DMS53 treated with DMSO at 0.1 percent for 48 hours (cell line): ENCODE measurements at regions not wholly inside any gene's neighbourhood (a gene's known extent, or its start where the extent isn't known, plus 50 kb on each side); places are given as distances from the start of the nearest gene placed in this dataset.
"Not testable (repeated sequence)": the region's sequence is repeated elsewhere in the genome, so short reads cannot be mapped to it uniquely, and the experiment has no call there.

ENCODE experiments used
- DNase-seq: peaks from one replicate; lab custom pipeline; 2025; ENCODE audit not compliant: unreplicated experiment; lab: John Stamatoyannopoulos, UW

DNA sequence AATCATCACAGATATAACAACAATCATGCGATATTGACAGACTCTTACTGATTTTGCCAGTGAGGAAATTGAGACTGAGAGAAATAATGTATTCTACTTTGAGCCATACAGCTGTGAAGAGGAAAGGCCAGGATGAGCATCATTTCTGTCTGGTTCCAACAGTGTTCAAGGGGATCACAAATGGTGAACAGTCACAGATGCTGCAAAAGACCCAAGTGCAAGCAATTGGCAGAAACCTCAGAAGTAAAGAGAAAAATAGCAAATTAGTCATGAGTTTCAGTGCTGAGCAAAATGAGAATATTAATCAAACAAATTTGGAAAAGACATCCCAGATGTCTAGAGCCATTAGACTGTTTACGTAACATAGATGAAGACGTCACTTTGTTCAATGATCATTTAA is 114.1 kb downstream of the RAB38 start:
- no peak for DNase-seq

DNA sequence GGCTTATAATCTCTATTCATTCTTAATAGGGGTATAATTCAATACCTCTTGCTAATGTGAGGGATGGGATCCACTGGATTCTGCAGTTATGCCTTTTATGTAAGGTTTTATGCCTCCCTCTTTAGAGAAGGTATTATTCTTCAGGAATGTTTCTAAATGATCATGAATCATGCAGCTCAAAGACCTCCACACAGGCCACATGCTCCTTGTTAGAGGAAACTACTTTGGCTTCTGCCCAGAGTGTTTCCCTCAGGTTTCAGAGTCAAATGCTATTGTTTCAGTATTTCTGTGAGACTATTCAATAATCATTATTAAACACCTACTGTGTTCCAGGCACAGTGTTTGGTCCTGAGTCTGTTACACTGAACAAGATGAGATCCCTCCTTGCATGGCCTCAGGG is 115.9 kb downstream of the RAB38 start:
- DNase-seq, result no peak

DNA sequence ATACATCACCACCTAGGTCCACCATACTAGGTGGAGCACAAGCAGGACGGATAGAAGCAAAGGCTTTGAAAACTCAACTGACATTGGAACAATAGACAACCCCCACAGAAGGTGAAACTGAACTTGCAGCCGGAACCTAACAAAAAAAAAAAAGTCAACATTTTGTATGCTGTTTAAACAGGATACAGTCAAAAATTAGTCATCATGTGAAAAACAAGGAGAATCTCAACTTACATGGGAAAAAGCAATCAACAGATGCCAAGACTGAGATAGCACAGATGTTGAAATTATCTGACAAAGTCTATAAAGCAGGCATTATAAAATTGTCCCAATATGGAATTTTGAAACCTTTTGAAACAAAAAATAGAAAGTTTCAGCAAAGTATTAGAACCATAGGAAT is 123.8 kb downstream of the RAB38 start:
- DNase-seq, result peak; percentile 88

DNA sequence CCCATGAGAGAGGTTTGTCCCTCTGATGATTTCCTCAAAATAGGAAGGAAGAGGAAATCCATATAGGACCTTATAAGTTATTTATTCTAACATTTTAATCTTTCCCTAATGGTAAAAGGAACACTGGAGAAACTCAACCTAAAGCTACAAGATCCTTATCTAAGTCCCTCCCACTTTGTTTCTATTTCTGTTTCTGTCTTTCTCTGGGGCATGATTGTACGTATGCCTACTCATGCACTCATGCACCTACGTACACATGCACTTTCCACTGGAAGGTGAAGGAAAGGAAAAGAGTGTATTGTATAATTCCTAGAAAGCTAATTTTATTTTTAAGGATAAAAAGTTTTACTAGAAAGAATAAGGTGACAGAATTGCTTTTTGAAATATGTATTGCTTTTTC is 125.0 kb downstream of the RAB38 start:
- DNase-seq, result peak; percentile 16

DNA sequence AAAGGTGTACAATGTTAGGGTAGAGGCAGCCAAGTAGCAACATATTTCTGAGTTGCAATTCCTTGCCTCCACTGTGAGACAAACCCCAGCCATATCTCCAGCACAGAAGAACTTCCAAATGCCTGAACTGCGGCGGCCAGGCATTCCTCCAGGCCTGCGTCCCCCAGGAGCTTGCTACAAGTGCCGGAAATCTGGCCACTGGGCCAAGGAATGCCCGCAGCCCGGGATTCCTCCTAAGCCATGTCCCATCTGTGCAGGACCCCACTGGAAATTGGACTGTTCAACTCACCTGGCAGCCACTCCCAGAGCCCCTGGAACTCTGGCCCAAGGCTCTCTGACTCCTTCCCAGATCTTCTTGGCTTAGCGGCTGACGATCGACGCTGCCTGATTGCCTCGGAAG is 130.0 kb downstream of the RAB38 start:
- not testable (repeated sequence) for DNase-seq

DNA sequence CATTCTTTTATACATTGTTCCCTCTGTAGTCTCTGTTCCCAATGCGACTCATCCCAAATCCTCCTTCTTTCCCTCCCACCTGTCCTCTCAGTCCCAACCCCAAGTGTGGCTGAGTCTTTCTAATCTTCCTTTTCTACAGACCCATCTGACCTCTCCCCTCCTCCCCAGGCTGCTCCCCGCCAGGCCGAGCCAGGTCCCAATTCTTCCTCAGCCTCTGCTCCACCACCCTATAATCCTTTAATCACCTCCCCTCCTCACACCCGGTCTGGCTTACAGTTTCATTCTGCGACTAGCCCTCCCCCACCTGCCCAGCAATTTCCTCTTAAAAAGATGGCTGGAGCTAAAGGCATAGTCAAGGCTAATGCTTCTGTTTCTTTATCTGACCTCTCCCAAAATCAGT is 130.6 kb downstream of the RAB38 start:
- DNase-seq, result not testable (repeated sequence)

DNA sequence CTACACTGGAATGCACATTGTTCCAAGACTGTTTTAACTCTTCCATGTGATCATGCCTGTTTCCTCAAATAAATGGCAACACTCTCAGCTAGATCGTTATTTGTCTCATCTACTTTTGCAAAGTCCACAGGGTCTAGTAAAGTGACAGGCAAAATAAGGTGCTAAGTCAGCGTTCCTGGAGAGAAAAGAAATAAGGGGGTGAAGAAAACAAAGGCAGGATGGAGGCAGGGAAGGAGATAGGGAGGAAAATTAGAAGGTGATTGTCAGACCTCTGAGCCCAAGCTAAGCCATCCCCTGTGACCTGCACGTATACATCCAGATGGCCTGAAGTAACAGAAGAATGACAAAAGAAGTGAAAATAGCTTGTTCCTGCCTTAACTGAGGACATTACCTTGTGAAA is 132.1 kb downstream of the RAB38 start:
- DNase-seq, result no peak

DNA sequence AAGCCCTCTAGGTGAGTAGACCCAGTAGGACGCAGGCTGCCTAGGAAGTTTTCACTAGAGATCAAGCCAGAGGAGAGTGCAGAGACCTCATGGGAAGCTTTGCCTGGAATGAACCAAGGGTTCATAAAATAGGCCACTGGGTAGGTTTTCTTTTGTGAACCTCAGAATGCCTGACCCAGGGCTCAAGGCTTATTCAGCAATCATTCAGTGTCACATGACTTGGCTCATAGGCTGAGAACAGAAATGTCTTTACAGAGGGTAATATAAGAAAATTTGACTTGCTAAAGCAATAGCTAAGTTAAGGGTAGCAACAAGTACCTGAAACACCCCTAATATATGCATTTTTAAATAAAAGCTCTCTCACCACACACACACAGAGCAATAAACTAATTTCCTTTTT is 132.6 kb downstream of the RAB38 start:
- DNase-seq, result no peak

DNA sequence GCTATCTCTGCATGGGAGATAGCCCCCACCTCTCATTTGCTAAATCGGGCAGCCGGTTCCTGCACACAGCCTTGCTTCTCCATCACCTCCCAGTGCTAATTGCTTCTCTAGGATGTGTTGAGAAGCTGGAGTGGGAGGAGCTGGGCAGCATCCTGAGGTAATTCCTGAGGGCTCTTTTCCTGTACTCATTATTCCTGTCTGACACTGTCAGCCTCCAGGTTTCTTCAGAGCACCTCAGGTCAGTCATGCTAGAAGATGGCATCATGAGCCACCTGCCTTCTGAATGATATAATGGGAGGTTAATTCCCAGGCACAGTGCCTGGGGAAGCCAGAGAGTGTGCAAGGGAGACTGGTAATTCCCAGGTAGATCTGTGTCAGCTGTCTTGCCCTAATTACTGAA is 133.0 kb downstream of the RAB38 start:
- DNase-seq, result no peak

DNA sequence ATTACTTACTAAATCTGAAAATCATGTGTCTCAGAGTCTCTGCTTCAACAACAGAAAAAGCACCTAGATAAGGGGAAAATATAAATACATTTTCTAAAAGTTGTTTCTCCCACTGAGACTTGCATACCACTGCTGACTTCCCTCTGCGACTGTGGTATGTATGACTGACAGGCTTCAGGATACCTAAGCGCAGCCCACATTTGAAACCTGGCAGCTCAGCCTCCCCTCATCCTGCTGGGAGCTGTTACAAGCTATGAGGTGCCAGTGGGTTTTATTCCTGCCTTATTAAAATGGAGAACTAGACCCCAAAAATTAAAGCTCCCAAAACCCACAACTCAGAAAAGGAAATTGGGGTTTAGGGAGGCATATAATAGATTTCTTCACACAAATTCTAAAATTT is 133.6 kb downstream of the RAB38 start:
- DNase-seq, result no peak

DNA sequence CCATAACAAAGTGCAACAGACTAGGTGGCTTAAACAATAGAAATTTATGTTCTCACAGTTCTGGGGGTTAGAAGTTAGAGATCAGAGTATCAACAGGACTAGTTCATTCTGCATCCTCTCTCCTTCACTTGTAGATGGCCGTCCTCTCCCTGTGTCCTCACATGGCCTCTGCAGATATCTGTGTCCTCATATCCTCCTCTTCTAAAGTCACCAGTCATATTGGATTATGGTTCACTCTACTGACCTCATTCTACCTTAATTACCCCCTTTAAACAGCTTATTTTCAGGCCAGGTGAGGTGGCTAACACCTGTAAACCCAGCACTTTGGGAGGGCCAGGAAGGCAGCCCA is 135.1 kb downstream of the RAB38 start:
- no peak for DNase-seq

DNA sequence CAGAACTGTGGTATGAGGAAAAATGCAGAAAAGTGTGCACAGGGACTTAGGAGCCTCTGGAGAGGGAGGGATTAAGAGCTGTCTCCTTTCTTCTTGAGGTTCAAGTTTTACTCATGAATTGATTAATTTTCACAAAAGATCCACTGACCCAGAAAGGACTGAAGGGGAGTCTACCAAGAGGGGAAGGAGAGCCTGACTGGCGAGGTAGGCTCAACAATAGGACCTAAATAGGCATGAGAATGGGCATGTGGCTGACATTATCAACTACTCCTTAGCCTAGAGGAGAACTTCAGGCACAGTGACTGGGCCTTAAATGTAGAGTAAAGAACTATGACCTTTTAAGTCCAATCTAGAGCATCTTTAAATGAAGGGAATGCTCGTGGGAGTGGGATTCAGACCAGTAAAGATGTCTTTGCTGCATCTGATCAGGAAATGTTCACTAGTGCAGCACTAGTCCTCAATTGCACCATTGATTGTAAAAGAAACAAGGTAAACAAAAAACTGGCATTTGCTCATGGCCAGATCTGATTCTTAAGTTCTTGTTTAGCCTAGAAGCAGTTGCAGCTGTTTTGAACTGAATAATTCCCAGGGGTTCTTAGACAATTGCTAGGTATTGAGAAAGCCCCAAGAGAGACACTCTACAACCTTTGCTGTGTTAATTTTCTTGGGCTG is 135.6 kb downstream of the RAB38 start:
- DNase-seq, result no peak

DNA sequence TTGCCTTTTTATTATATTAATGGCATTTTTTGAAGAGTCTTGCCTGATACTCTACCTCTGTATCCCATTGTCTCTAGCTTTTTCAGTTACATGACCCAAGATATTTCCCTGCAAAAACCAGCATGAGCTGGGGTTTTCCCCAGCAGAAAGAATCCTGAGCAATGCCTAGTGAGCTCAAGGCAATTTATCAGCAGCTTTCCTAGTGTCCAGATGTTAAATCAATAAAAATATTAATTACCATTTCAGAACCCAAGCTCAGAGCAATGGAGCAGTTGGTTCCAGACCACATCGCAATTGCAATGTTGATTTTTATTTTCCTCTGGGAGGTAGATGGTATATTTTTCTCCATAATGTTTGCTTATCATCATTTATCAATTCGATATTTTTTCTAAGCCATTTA is 137.2 kb downstream of the RAB38 start:
- no peak for DNase-seq

DNA sequence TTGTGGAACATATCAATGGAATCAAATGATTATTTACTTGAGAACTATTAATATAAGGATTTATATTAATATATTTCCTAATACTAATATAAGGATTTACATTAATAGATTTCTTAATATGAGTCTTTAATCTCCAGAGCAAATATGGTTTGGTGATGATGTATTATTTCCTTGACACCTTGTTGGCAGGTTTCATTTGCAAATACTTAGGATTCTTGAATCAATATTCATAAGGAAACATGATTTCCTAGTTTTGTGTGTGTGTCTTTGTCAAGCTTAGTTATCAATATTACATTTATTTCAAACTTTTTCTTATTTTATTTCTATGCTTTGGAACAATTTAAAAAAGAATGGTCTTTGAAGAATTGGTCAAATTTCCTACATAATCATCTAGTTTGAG is 138.5 kb downstream of the RAB38 start:
- no peak for DNase-seq

DNA sequence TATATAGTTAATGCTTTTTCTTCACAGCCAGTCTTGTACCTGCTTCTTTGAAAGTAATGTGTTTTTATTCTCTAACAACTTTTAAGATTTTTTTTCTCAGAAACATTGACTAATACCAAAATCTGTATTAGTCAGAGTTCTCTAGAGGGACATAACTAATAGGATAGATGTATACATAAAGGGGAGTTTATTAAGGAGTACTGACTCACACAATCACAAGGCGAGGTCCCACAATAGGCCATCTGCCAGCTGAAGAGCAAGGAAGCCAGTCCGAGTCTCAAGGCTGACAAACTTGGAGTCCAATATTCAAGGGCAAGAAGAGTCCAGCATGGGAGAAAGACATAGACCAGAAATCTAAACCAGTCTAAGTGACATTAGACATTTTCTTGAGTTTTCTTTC is 140.0 kb downstream of the RAB38 start:
- no peak for DNase-seq

DNA sequence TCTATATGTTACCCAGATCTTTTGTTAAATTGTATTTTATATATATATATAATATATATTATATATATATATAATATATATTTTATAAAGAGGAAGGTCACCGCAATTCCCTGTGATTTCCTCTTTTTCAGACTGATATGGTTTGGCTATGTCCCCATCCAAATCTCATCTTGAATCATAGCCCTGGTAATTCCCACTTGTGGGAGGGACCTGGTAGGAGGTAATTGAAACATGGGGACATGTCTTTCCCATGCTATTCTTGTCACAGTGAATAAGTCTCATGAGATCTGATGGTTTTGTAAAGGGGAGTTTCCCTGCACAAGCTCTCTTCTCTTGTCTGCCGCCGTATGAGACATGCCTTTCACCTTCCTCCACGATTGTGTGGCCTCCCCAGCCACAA is 157.6 kb downstream of the RAB38 start:
- no peak for DNase-seq

DNA sequence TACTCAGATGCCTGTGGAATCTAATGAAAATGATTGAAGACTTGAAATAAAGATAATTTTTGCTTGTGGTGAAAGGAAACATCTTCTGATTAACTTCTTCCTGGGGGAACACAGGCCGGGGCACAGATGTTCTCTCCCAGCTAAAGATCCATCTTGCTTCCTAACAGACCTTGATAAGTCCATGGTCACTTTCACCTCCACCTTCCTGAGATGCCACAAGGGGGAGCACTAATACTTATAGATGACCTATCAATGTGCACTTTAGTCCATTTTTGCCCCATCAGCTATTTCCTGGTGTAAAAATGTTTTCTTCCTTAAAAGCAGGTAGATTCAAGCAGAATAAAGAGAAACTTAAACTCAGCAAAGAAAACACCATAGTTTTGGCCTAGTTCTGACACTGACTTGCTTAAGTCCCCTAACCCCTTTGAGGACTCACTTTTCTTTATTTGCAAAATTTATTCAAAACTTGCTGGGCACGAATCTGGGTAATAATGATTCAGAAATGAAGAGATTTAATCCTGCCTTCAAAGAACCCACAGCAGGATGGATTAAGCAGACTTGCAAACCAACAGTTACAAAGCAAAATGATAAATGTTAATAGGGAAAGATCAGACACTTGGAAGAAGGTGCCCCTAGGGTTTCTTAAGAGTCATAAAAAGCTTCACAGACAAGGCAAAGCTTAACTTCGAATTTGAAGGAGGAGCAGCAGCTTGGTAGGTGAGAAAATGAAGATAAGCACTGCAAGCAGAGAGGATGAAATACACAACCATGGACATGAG is 158.7 kb downstream of the RAB38 start:
- peak; percentile 91 for DNase-seq

DNA sequence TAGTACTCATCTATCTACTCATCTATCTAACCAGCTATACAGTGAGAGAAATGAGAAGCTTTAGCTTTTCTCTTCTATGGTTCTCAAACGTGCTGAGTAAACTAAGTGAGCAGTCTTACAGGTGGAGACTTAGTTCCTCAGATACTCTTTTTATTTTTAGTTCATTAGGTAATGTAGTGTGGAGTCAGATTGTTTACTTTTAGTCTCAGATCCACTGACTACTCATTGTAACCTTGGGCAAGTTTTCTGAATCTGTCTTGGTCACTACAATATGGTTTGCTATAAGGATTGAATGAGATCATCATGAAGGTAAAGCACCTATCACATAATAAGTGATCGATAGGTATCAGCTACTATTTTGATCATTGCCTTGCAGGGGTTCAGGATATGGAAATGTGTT is 160.1 kb downstream of the RAB38 start:
- DNase-seq, result no peak

DNA sequence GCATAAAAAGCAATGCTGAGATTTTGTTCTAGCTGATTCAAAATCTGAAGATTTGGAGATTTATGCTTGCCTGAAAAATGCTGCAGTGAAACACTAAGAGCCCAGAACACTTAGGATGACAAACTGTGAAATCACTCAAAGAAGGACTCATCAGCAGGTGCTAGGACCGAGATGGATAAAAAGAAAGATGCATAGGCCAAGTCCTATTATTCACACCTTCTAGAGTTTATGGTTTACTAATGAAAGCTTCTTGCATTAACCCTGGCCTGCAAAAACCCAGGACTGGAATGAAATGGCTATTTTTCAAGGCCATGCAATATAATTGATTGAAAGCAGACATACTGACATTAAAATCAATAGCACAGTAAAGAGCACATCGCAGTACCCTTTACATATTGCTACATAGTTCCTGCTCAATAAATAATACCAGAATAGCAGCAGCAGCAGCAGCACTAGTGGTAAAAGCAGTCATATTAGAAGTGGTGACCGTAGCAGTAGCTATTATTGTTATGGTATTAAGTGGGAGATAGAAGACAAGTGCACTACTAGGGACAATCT is 161.7 kb downstream of the RAB38 start:
- DNase-seq, result no peak

DNA sequence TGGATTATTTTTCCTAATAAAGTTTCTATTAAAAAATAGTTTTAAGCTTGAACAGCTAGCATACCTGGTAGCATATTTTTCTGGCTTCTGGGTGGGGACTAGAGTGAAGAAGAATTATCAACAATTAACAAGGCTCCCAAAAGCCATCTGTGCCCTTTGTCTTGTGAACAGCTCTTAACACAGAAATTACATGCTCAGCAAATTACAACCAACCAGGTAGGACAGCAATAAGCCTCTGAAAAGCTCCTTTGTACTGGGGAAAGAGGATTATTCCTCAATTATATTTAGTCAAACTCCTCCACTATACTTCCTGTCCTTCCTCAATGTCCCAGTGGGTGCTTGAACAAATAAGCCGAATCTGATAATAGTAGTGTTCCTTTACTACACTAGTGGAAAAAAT is 162.8 kb downstream of the RAB38 start:
- no peak for DNase-seq

DNA sequence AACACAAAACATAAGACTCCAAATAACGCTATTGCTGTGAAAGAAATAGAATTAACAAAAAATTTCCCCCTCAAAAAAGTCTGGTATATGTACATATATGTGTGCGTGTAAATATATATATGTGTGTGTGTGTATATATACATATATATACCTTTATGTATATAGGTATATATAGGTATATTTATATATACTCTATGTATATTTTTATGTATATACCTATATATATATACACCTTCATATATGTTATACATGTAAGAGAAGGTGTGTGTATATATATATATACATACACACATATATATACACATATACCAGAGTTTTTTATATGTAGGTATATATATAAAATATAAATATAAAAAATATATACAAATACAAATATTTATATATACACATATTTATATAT is 199.2 kb downstream of the RAB38 start:
- no peak for DNase-seq

DNA sequence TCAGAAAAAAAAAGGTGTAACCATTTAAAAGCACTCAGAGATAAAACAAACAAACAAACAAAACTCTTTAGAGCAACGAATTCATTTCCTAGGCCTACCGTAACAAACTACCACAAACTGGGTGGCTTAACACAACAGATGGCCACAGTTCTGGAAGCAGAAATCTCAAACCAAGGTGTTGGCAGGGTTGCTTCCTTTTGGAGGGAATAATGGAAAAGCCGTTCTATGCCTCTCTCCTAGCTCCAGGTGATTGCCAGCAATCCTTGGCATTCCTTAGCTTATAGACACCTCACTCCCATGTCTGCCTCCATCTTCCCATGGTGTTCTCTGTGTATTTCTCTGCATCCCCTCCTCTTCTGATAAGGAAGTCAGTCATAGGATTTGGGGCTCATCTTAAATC is 200.4 kb downstream of the RAB38 start:
- peak; percentile 8 for DNase-seq

DNA sequence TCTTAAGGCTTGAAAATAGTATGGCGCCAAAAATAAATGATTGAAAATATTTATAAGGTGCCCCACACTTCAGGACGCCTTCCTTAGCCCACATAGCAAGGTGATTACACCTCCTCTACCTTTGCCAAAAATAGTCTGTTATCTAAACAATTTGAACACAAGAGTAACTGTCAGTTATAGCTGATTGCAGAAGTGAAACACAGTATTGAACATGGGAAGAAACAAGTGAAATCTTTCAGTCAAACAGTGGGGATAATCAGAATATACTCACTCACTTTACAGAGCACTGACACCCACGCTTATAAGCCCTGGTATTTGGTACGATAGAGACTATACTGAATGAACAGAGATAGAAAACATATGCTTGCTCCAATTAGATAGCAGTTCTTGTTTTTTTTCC is 203.1 kb downstream of the RAB38 start:
- DNase-seq, result no peak
